H1 (cell line): ENCODE measurements at regions not wholly inside any gene's neighbourhood (a gene's known extent, or its start where the extent isn't known, plus 50 kb on each side); places are given as distances from the start of the nearest gene placed in this dataset.

Experiments
- CEBPB ChIP-seq: IDR thresholded peaks from 2 replicates; pipeline ENCODE4 v1.6.1; 2012; ENCODE audit warnings: low read depth, low read length
- TAF7 ChIP-seq: optimal IDR thresholded peaks from 2 replicates; pipeline ENCODE3; 2011; ENCODE audit warnings: low read depth, mild to moderate bottlenecking, inconsistent platforms, low read length, moderate library complexity, borderline replicate concordance

GRCh38 chr9:17862629-17863028 lies 283.8 kb downstream of the SH3GL2 start (continued):
- TF ChIP-seq TAF7 = no peak
- TF ChIP-seq CEBPB = no peak
